Liver (tissue), 3 donors: ENCODE measurements at regions not wholly inside any gene's neighbourhood (a gene's known extent, or its start where the extent isn't known, plus 50 kb on each side); places are given as distances from the start of the nearest gene placed in this dataset.

Experiments
- CTCF ChIP-seq: fragments of 150-350 bp; IDR thresholded peaks from 2 replicates; pipeline ENCODE4 v1.5.1; 2017; ENCODE audit warnings: improper control_type of control experiment, low read depth, low read length; ENCODE audit not compliant: missing input control
- EGR1 ChIP-seq, 2 donors: IDR thresholded peaks; 2 replicates each; pipeline ENCODE4 v1.6.1; 2016 to 2018; ENCODE audit warnings: antibody characterized with exemption in 2 of 2, low read depth in 2 of 2
- FOXA1 ChIP-seq: IDR thresholded peaks from 2 replicates; pipeline ENCODE4 v1.6.1; 2016; ENCODE audit warnings: antibody characterized with exemption
- GABPA ChIP-seq, 2 donors: IDR thresholded peaks in 1 of 2; conservative IDR thresholded peaks in 1 of 2; 2 replicates each; pipeline ENCODE4 v1.6.1; 2016; ENCODE audit warnings: antibody characterized with exemption in 2 of 2, mild to moderate bottlenecking in 1 of 2, moderate library complexity in 1 of 2
- HNF4G ChIP-seq: IDR thresholded peaks from 2 replicates; pipeline ENCODE4 v1.6.1; 2016; ENCODE audit warnings: antibody characterized with exemption
- JUND ChIP-seq, 2 donors: IDR thresholded peaks; 2 replicates each; pipeline ENCODE4 v1.6.1; 2016; ENCODE audit warnings: antibody characterized with exemption in 2 of 2
- RAD21 ChIP-seq, 2 donors: IDR thresholded peaks; 2 replicates each; pipeline ENCODE4 v1.6.1; 2016; ENCODE audit warnings: antibody characterized with exemption in 2 of 2, mild to moderate bottlenecking in 2 of 2
- REST ChIP-seq: IDR thresholded peaks from 2 replicates; pipeline ENCODE4 v1.6.1; 2016; ENCODE audit warnings: antibody characterized with exemption, mild to moderate bottlenecking
- RXRA ChIP-seq, 2 donors: IDR thresholded peaks; 2 replicates each; pipeline ENCODE4 v1.6.1; 2017 to 2018; ENCODE audit warnings: antibody characterized with exemption in 2 of 2, mild to moderate bottlenecking in 1 of 2
- TAF1 ChIP-seq: conservative IDR thresholded peaks from 2 replicates; pipeline ENCODE4 v1.6.1; 2016; ENCODE audit warnings: antibody characterized with exemption, mild to moderate bottlenecking
- donor health status: healthy.
- donor health status: healthy.

GRCh38 chr17:69919789-69920188 is 155.2 kb upstream of the KCNJ16 start:
- TF ChIP-seq CTCF (no peak), HNF4G (no peak), JUND (IDR thresholded peaks at IDR 0.05) (no peak), RXRA (IDR thresholded peaks at IDR 0.05) (no peak), FOXA1 (no peak), RAD21 (IDR thresholded peaks at IDR 0.05) (no peak), EGR1 (IDR thresholded peaks at IDR 0.05; ENCODE audit: low read depth in 2 of 2) (no peak), GABPA (IDR thresholded peaks at IDR 0.05 in 1 of 2, conservative IDR thresholded peaks at IDR 0.05 in 1 of 2) (no peak), REST (no peak), TAF1 (no peak)
